Non-pigmented ciliary epithelial cell (primary cell): ENCODE measurements at regions not wholly inside any gene's neighbourhood (a gene's known extent, or its start where the extent isn't known, plus 50 kb on each side); places are given as distances from the start of the nearest gene placed in this dataset.
"Not testable (repeated sequence)": the region's sequence is repeated elsewhere in the genome, so short reads cannot be mapped to it uniquely, and the experiment has no call there.

Source experiments
- DNase-seq: peaks from one replicate; pipeline ENCODE4 v3.0.0-alpha.2; 2010; ENCODE audit warnings: low read depth

DNA sequence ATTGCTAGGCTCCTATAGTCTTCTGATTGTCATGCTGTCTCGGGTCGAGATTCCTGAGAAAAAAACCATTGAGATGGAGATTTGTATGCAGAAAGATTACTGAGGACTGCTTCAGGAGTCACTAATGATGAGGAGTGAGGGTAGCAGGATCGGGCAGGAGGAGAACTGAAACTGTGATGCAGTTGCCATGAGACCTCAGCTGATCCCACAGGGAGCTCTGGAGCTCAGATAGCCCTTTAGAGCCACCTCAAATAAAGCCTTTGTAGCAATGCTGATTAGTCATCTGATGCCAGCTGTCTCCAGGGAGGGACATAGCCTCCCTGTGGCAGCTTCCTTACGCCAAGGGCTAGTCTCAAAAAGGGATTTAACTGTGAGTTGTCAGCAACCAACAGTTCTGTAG, 256.9 kb downstream of the DMAC1 start:
- no peak for DNase-seq

DNA sequence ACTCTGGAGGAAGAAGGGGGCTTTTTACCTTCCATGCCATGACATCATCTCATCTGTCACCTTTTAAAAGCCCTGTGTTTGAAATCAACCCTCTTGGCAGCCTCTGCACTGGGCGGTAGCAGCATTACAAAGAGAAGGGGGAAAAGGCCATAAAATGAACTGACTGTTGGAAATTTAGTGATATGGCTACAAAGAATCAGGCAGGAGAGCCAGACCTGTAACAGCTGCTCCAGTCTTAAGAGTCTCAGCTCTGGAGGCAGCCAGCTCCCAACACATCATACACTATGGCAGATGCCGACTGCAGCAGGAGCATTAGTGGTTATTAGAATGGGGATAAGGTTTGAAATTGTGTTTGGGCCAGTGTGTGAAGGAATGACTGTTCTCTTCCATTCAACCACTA, 257.5 kb downstream of the DMAC1 start:
- no peak for DNase-seq

DNA sequence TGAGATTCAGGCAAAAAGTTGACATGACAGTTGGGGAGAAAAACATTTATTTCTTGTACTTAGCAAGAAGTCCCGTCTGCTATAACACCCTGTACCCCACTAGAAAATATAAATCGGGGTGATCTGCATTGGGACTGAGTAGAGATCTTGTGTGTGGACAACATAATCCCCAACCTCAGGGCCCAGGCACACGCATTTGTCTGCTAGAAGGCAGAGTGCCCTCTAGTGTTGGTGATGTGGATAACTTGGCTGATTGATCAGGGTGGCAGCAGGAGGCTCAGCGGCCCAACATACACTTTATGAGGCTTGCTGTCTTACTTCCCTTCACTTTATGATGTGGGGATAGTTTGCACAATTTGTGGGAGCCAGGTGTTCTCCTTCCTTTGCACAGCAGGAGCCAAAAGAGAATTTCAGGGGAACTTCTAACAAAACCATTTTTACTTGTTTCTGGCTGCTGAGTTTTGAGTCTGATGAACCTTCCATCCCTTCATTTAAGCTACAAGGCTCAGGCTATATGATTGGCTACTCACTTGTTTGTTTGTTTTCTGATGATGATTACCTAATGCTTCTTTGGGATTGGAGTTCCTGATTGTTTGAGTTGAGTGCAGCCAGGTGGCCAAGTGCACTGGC, 263.2 kb downstream of the DMAC1 start:
- no peak for DNase-seq

DNA sequence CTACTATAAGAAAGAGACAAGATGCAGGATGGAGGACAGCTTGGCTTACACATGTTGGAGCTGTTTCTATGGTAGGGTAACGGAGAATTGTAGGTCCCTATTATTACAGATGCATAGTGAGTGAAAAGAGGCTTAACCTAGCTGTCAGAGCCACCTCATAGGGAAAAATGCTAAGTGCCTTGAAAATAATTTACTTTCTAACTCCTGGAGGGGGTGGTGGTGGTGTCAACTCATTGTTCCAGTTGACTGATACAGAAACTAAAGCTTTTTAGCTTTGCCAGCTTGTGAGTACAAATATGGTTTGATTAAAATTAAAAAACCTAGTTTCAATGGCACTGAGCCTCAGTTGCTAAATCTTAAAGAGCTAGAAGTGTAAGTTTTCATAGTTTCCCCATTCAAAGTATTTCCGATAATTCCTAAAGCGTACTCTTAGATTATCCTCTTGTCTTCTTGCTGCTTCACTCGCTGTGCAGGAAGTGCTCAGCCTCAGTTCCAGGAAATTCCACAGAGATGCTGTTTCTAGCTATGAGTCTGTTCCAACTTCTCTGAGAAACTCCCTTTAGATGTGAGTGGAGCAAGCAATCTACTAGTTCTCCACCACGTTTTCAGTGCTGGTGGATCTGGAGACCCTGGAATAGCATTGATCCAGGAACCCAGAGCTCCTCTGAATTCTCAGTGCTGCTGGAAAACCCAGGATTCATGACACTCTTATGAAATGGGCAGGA, 265.2 kb downstream of the DMAC1 start:
- DNase-seq = no peak

DNA sequence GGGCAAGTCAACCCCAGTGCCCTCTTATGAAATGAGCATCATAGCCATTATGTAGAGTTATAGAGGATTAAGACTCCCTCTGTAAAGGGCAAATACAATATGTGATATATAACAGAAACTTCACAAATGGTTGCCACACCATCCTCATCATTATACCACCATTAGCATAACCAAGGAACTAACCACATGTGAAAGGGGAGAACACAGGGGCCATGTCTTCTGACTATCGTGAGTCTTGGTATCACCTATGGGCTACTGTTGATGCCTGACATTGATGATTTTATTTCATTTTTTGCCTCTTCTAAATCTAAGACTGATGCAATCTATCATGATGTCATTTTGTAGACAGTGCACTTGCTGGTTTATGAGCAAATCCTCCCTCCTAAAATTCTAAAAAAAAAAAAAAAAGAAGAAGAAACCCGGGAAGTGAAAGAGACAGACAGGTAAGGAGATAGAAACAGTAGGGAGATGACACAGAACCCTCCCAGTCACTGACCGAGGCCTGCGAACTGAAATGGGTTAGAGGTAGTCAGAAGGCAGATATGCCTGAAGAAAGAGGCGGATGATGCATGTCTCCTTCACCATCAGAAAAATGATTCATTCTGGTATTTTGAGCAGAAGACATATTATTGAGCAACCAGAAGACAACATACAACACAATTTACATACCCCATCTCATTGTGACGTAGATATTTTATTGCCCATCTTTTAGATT, 266.0 kb downstream of the DMAC1 start:
- no peak for DNase-seq

DNA sequence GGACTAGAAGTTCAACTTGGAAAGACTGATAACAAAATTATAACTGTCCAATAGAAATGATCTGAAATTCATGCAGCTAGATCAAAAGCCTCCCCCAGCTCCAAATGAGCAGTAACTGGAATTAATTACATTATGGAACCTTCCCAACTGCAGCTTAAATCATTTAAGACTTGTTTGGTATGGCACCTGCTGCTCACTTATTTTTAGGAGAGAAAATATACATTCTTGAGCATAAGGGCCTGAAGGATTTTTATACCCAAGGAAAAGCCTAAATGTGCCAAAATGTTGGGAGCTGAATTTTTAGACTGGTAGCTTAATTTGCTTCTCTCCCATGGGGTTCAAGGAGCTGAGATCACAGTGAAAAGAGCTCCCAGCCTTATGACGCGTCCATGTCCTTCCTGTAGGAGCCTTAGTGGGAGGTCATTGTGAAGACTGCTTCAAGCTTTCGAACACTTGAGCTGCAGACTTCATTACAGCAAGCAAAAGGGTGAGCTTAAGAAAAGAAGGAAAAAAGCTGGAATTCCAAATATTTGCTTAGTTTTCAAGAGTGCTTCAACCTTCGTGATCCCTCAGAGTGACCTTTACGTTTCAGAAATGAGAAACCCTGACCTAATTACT, 276.0 kb downstream of the DMAC1 start:
- no peak for DNase-seq

DNA sequence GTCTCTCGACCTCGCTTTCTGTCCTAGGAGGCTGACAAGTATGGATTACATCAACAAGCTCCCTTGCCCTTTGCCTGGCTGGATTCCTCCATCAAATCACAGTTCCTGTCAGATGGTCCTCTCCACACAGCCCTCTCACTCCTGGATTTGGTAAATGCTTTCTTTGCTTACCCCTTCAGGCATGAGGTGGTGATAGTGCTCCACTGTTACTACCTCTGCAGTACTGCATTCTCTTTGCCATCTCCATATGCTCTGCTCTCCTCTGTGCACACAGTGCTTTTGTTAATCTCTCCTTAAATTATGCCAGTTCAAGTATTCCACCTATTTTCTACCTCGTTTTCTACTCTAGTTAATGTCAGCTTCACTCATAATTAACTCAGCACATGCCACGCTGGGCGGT, 279.2 kb downstream of the DMAC1 start:
- DNase-seq = no peak

DNA sequence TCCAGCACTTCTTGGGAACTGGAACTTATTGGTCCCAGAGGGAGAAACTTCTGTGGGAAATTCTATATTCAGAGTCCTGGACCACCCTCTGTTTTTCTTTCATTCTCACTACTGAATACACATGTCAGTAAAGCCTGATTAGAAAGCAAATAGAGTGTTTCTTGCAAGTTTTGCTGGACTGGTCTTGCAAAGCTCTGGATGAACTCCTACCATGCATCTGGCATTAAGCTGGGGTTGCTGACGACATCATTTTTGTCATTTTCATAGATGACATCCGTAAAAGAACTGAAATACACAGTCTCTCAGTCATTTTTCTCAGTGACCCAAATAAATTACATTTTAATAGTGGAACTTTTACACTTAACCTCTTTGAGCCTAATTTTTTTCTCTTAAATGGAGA, 283.2 kb downstream of the DMAC1 start:
- no peak for DNase-seq

DNA sequence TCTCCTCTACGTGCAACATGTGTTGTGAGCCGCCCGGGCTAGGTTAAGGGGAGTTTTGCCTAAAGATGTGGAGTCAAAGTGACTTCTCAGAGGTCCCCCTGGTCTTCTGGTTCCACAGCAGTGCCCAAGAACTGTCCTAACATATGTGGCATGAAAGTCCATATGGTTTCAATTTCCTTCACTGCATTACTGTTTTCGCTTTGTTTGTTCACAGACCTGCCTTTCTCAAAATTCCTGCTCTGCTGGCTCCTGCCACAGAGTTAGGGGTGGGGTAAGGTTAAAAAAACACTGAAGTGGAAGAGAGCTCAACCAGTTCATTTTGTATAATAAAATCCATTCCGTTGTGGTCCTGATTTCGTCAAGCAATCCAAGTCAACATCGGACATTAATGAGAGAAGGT, 289.4 kb downstream of the DMAC1 start:
- no peak for DNase-seq

DNA sequence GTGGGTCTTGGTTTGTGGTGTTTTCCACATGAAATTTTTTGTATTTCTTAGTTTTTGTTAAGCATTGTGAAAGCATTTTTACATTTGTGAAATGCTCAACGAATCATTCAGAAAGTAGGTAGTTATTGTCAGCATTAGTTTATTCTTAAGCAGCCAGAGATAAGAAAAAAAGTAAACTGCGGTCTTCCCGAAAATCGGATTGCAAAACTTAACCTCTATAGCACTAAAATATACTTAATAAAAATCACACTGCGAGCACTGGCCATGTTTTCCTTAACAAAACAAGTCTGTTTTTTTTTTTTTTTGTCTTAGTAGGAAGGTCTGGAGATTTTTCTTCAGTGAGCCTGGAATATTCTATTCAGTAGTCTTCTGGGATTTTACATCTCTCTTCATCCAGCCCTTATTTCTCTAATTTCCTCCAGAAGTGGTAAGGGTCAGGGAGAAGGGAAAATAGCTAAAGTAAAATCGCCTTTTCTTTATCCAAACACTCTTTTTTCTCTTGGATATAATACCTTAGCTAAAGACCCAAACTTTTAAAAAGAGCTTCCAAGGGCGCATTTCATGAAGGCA, 289.9 kb downstream of the DMAC1 start:
- DNase-seq = no peak

DNA sequence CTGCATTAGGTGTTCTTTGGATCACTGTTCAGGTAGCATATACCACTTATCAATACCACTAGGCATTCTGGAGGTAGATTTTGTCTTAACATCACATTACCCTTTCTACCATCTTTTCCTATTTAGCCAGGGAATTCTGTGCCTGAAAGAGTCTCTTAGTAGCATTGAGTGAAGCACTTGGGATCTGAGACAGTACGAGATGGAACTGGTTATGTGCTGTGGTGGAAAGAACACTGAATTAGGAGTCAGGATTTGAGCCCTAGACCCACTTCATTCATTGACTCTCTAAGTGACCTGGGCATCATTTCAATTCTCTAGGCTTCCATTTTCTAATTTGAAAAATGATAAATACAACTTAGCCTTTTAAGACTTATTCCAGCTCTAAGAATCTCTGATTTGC, 291.1 kb downstream of the DMAC1 start:
- no peak for DNase-seq

DNA sequence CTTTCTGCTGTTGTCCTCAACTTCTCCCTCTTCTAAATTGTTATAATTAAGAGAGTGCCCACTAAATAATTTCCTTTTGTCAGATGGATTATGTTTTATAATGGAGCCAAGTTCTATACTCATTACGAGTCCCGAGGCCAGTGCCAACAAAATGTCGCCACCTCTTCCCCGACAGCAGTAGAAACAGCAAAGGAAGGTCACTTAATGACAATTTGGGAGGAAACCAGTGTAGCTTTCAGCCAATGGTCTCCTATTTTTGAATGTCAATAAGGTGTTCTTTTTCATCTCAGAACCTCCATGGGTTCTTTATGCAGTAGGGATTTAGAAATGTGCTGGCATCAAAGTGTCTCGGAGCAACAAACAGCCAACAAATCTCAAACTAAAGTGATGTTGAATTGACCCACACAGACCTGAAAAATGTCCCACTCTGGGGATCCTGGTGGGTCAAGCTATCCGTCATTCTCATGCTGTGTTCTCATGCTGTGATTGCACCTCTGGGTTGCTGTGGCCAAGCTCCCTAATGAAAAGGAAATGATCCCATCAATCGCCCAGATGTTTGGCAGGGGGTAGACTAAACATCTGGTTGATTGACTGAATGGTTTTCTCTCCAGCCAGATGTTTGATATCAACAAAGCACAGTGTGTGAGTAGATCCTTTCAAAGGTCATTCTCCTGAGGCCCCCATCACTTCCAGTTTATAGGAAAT, 291.9 kb downstream of the DMAC1 start:
- DNase-seq = no peak

DNA sequence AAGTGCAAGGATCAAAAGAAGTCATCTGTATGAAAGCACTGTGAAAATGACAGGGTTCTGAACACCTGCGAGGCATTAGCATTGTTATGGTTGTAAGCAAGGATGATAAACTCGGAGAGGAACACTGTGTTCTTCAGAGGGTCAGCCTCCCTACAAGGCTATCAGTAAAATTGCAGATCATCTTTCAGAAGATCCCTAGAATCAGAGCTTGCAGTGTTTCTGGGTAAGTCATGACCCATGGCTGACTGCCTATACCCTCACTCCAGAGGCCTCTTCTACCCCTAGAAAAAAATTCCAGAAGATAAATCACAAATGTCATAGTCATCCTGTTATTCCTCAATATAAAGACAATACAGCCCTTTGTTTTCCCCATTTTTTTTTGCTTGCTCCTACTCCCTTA, 292.6 kb downstream of the DMAC1 start:
- DNase-seq = no peak

DNA sequence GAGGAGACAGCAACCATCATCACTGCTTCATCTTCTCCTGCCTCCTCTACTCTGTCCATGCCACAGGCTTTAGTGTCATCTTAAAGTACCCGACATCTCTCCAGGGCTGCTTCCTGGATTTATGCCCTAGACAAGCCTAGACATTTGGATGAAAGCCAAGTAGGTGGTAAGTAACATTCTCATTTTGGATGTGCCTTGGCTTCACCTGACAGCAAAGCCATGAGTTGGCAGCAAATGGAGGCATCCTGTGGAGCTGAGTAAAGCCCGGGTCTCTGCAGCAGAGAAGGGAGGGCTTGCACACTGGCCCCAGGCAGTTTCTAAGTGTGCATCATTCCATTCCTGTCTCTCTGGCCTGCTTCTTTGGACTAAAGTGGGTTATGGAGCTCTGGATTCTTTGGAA, 299.1 kb downstream of the DMAC1 start:
- no peak for DNase-seq

DNA sequence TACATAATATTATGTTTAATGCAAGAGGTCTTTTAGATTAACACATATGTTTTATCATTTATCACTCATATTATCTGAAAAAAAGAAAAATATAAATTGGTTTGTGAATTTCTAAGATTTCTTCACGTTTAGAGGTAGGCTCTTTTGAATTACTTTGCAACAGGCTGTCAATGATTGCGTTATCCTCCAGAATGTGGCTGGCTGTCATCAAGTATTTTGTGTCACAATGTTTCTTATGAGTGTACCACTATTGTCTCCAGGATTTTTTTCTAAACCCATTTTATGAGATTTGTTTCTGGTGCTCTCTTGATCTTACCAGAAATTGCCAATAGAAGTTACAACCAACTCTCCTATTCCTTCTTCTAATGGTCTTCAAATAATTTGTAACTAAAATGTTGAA, 307.9 kb downstream of the DMAC1 start:
- no peak for DNase-seq

DNA sequence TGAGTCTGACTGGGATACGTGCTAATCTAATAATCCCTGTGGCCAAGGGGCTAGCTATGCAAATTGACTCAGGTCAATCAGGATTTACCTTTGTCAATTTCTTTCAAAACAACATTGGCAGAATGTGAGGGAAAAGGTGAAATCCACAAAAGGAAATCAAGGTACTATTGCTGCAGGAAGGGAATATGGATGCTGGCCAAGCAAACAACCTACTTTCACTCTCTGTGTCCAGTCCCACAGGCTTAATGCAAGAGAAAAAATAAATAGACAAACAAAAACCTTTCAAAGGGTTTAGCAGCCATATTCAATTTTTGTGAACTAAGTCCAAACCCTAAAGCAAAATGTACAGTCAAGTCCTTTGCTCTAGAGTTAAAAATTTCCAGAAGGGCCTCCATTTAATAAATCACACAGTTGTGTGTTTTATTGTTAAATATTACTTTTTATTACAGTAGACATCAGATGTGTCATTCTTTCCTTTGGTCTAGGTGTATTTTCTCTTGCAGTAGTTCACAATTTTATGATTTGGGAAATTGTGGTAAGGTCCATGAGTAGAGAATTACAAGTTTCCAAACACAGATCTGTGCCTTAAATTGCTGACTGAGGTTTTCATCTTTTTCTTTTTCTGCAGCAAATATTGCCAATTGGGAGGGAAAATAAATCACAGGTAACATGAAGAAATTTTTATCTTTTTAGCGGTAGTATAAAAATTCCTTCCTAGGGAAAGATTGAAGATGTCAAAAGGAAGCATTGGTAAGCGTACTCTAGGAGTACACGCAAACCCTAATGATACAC, 309.1 kb downstream of the DMAC1 start:
- DNase-seq = no peak

DNA sequence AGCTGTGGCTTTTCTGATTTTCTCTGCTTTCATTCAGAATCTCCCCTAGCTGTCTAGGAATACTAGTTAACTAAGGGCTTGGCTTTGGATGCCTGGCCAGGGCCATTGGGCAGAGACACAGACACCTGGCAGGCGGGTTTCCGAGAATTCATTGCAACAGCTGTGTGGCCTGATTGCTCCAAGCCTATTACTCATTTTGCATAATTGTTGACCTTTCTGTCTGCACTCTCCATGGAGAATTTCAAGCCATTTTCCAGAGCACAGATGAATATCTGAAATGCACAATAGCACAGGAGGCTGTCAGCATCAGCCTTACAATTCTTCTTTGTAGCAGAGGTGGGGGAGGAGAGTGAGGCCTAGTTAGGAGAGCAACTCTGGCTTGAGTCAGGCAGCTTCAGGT, 310.5 kb downstream of the DMAC1 start:
- DNase-seq = no peak

DNA sequence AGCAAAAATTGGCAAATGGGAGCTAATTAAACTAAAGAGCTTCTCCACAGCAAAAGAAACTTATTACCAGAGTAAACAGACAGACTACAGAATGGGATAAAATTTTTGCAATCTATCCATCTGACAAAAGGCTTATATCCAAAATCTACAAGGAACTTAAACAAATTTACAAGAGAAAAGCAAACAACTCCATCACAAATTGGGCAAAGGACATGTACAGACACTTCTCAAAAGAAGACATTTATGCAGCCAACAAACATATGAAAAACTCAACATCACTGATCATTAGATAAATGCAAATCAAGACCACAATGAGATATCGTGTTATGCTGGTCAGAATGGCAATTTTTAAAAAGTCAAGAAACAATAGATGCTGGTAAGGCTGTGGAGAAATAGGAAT, 315.6 kb downstream of the DMAC1 start:
- not testable (repeated sequence) for DNase-seq

DNA sequence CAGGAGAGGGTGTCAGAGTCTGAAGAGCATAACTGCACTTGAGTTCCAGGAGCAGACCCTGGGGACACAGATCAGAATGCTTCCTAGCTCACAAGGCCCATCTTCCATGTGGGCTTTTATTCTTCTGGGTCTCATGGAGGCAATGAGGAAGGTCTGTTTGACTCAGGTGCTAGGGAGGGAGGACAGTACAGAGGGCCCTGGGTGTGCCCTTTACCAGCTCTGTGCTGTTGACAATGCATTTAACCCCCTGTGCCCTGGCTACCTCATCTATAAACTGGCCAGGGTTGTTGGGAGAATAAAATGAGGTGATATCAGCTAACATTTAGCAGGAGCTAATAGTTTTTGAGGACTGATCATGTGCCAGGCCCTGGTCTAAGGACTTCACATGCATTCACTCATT, 318.0 kb downstream of the DMAC1 start:
- DNase-seq = no peak

DNA sequence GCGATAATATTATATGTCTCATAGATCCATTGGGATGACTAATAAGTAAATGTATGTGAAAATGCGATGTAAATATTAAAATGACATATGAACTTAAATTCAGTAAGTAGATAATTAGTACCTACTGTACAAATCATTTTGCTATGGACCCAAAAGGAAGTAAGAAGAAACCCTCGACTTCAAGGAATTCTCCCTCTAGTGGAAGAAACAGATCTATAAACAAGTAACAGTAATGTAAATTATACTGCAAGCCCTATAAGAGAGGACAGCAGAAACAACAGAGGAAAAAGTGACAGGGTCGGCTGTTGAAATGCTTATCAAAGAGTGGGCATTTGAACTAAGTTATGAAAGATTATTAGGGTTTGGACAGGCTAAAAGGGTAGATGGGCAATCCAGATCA, 320.3 kb downstream of the DMAC1 start:
- no peak for DNase-seq

DNA sequence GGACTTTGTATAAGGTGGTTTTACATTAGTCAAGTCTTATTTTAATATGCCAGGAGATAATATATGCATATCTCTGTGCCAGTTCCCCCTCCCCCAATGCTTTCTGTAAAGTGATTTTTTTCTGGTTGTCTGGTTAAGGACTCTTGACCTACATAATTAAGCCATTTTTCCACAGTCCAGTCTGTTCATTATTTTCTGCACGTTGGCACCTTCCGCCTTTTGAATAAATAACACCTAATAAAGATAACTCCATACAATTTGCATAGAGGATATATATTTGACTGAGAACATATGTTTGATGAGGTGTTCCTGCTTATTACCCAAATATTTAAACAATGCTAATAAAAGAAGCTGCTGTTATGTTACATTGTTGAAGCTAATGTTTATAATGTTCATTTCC, 320.9 kb downstream of the DMAC1 start:
- DNase-seq = no peak
